Smooth muscle cell (in vitro differentiated cells): ENCODE measurements at regions not wholly inside any gene's neighbourhood (a gene's known extent, or its start where the extent isn't known, plus 50 kb on each side); places are given as distances from the start of the nearest gene placed in this dataset.

Experiments
- DNase-seq: peaks from one replicate; lab custom pipeline; 2025; ENCODE audit not compliant: unreplicated experiment; lab: John Stamatoyannopoulos, UW
- H2AFZ ChIP-seq: fragments of 200-600 bp; sonication (generic); 2 replicates; pipeline ENCODE4 v1.6.0; 2016; ENCODE audit warnings: antibody characterized with exemption, low read depth, mild to moderate bottlenecking
- H3F3A ChIP-seq: fragments of 200-600 bp; sonication (generic); 2 replicates; pipeline ENCODE4 v1.6.0; 2017; ENCODE audit warnings: antibody characterized with exemption, low read depth
- H3K27ac ChIP-seq: fragments of 200-600 bp; sonication (generic); 2 replicates; pipeline ENCODE4 v1.5.1; 2016; ENCODE audit warnings: low read depth, mild to moderate bottlenecking
- H3K27me3 ChIP-seq: fragments of 200-600 bp; sonication (generic); 2 replicates; pipeline ENCODE4 v1.6.1; 2016; ENCODE audit warnings: low read depth, mild to moderate bottlenecking
- H3K36me3 ChIP-seq: fragments of 200-600 bp; sonication (generic); 2 replicates; pipeline ENCODE4 v1.5.1; 2016; ENCODE audit warnings: low read depth
- H3K4me1 ChIP-seq: fragments of 200-600 bp; sonication (generic); 2 replicates; pipeline ENCODE4 v1.5.1; 2016; ENCODE audit warnings: low read depth
- H3K4me2 ChIP-seq: fragments of 200-600 bp; sonication (generic); 2 replicates; pipeline ENCODE4 v1.6.0; 2016; ENCODE audit warnings: mild to moderate bottlenecking
- H3K4me3 ChIP-seq: fragments of 200-600 bp; sonication (generic); 2 replicates; pipeline ENCODE4 v1.5.1; 2016; ENCODE audit warnings: mild to moderate bottlenecking
- H3K79me2 ChIP-seq: fragments of 200-600 bp; sonication (generic); 2 replicates; pipeline ENCODE4 v1.6.0; 2016; ENCODE audit warnings: low read depth, mild to moderate bottlenecking
- H3K9ac ChIP-seq: fragments of 200-600 bp; sonication (generic); 2 replicates; pipeline ENCODE4 v1.6.0; 2016; ENCODE audit warnings: low read depth
- H3K9me3 ChIP-seq: fragments of 200-600 bp; sonication (generic); replicated peaks from 2 replicates; pipeline ENCODE4 v1.5.1; 2016; ENCODE audit warnings: low read depth
- H4K20me1 ChIP-seq: fragments of 200-600 bp; sonication (generic); 2 replicates; pipeline ENCODE4 v1.6.0; 2016; ENCODE audit warnings: low read depth
- CTCF ChIP-seq: fragments of 200-600 bp; sonication (generic); IDR thresholded peaks from 2 replicates; pipeline ENCODE4 v1.5.1; 2017; ENCODE audit warnings: borderline replicate concordance, mild to moderate bottlenecking, antibody characterized with exemption; ENCODE audit not compliant: insufficient read depth, poor library complexity, severe bottlenecking
- WGBS: methylation state at CpG from one replicate; pipeline ENCODE4 v1.1.7; 2016; ENCODE audit warnings: low lambda C conversion rate; 5-methylcytosine and 5-hydroxymethylcytosine counted together

- Histone ChIP-seq H3K4me2 (no peak overlapping the region), H3K4me3 (no peak overlapping the region), H4K20me1 (no peaks in the 10 kb centered on the region), H3K4me1 (peaks cover 10% of the 10 kb centered on the region), H3K79me2 (no peaks in the 10 kb centered on the region), H3K27me3 (peaks cover 4% of the 10 kb centered on the region), H3K36me3 (no peaks in the 10 kb centered on the region), H3K27ac (no peak overlapping the region), H3K9ac (no peak overlapping the region), H3K9me3 (no peaks in the 10 kb centered on the region), H3F3A (no peaks in the 10 kb centered on the region), H2AFZ (no peak overlapping the region)
- WGBS: 39% methylated on average over 1 of the region's 1 CpG
- TF ChIP-seq CTCF: no peak
- DNase-seq: no peak
Observed at GRCh38 chr5:125274211-125274610, 527.8 kb upstream of the ZNF608 start.

GRCh38 chr5:125274938-125275724, 528.7 kb upstream of the ZNF608 start:
- DNase-seq: no peak
- Histone ChIP-seq H2AFZ (no peak overlapping the region), H3K79me2 (no peaks in the 10 kb centered on the region), H3K4me1 (peaks cover 10% of the 10 kb centered on the region), H3K36me3 (no peaks in the 10 kb centered on the region), H3K9ac (no peak overlapping the region), H4K20me1 (no peaks in the 10 kb centered on the region), H3K4me2 (peak overlapping the region; percentile 50), H3F3A (no peaks in the 10 kb centered on the region), H3K27ac (no peak overlapping the region), H3K9me3 (no peaks in the 10 kb centered on the region), H3K4me3 (no peak overlapping the region), H3K27me3 (peaks cover 4% of the 10 kb centered on the region)
- 14% methylated on average over 1 of the region's 1 CpG for WGBS
- no peak for TF ChIP-seq CTCF

- peaks cover 4% of the 10 kb centered on the region for H3K27me3 ChIP-seq
- peaks cover 10% of the 10 kb centered on the region for H3K4me1 ChIP-seq
- no peaks in the 10 kb centered on the region for H3K36me3 ChIP-seq
- 89% methylated on average over 3 of the region's 3 CpGs for WGBS
- DNase-seq: no peak
- H3K9me3 ChIP-seq: no peaks in the 10 kb centered on the region
- H3K79me2 ChIP-seq: no peaks in the 10 kb centered on the region
- no peak overlapping the region for H3K4me3 ChIP-seq
- H2AFZ ChIP-seq: no peak overlapping the region
- H4K20me1 ChIP-seq: no peaks in the 10 kb centered on the region
- no peak overlapping the region for H3K9ac ChIP-seq
- H3K4me2 ChIP-seq: peak overlapping the region; percentile 50
- no peak for TF ChIP-seq CTCF
- no peak overlapping the region for H3K27ac ChIP-seq
- no peaks in the 10 kb centered on the region for H3F3A ChIP-seq
Observed at GRCh38 chr5:125275725-125276090, 529.3 kb upstream of the ZNF608 start.

- Histone ChIP-seq H3K4me2 (no peak overlapping the region), H3K9ac (no peak overlapping the region), H3K9me3 (no peaks in the 10 kb centered on the region), H3K27ac (no peak overlapping the region), H3K4me3 (no peak overlapping the region), H3K27me3 (peaks cover 4% of the 10 kb centered on the region), H3K79me2 (no peaks in the 10 kb centered on the region), H3K36me3 (no peaks in the 10 kb centered on the region), H4K20me1 (no peaks in the 10 kb centered on the region), H3F3A (no peaks in the 10 kb centered on the region), H2AFZ (no peak overlapping the region), H3K4me1 (peaks cover 10% of the 10 kb centered on the region)
- no peak for DNase-seq
- no peak for TF ChIP-seq CTCF
- 60% methylated on average over 2 of the region's 2 CpGs for WGBS
Observed at GRCh38 chr5:125276096-125276495, 529.7 kb upstream of the ZNF608 start.
